ENCODE measurements at regions not wholly inside any gene's neighbourhood (a gene's known extent, or its start where the extent isn't known, plus 50 kb on each side); places are given as distances from the start of the nearest gene placed in this dataset.

GRCh38 chr5:93807846-93808245 is 66.4 kb upstream of the POU5F2 start:
- no peak for TF ChIP-seq EP300 (IDR thresholded peaks at IDR 0.05; ENCODE audit: borderline replicate concordance in 1 of 2, low read depth in 2 of 2, low read length in 2 of 2)
- TF ChIP-seq CTCF (IDR thresholded peaks at IDR 0.05; ENCODE audit: control extremely low read depth in 1 of 3, insufficient read depth in 1 of 3, low read depth in 1 of 3, low read length in 3 of 3), result no peak

All from H1 (cell line).